Endometrium (tissue), 2 donors: ENCODE measurements at regions not wholly inside any gene's neighbourhood (a gene's known extent, or its start where the extent isn't known, plus 50 kb on each side); places are given as distances from the start of the nearest gene placed in this dataset.
"Not testable (repeated sequence)": the region's sequence is repeated elsewhere in the genome, so short reads cannot be mapped to it uniquely, and the experiment has no call there.

Experiments used
- FAIRE-seq: peaks from 2 replicates; lab custom pipeline; 2012; peaks lifted over from hg19 to GRCh38; lab: Jason Lieb, UNC
- donor health status: control.
- donor health status: control.

GRCh38 chr13:55977436-55977835 is 1163.3 kb upstream of the PRR20A start:
- no peak for FAIRE-seq

GRCh38 chr13:55981381-55981780 is 1159.3 kb upstream of the PRR20A start:
- no peak for FAIRE-seq

GRCh38 chr13:55984026-55984425 is 1156.7 kb upstream of the PRR20A start:
- not testable (repeated sequence) for FAIRE-seq

- FAIRE-seq = no peak
Measured at GRCh38 chr13:55990631-55991030, 1150.1 kb upstream of the PRR20A start.

- no peak for FAIRE-seq
Measured at GRCh38 chr13:55991666-55992065, 1149.1 kb upstream of the PRR20A start.

- no peak for FAIRE-seq
Measured at GRCh38 chr13:55992145-55992544, 1148.6 kb upstream of the PRR20A start.

- FAIRE-seq = no peak
Measured at GRCh38 chr13:55999709-56000108, 1141.0 kb upstream of the PRR20A start.

GRCh38 chr13:56009418-56009817 is 1131.3 kb upstream of the PRR20A start:
- no peak for FAIRE-seq

- no peak for FAIRE-seq
Measured at GRCh38 chr13:56012644-56013043, 1128.1 kb upstream of the PRR20A start.

- FAIRE-seq = no peak
Measured at GRCh38 chr13:56015919-56016318, 1124.8 kb upstream of the PRR20A start.

- FAIRE-seq = no peak
Measured at GRCh38 chr13:56019606-56020005, 1121.1 kb upstream of the PRR20A start.

GRCh38 chr13:56020425-56020824 is 1120.3 kb upstream of the PRR20A start:
- FAIRE-seq = no peak

- no peak for FAIRE-seq
Measured at GRCh38 chr13:56039992-56040391, 1100.7 kb upstream of the PRR20A start.

- FAIRE-seq = no peak
Measured at GRCh38 chr13:56066321-56066720, 1074.4 kb upstream of the PRR20A start.

GRCh38 chr13:56102641-56103040 is 1038.1 kb upstream of the PRR20A start:
- no peak for FAIRE-seq

- no peak for FAIRE-seq
Measured at GRCh38 chr13:56110751-56111150, 1030.0 kb upstream of the PRR20A start.

GRCh38 chr13:56134524-56134923 is 1006.2 kb upstream of the PRR20A start:
- FAIRE-seq = no peak

- no peak for FAIRE-seq
Measured at GRCh38 chr13:56166864-56167263, 973.9 kb upstream of the PRR20A start.

GRCh38 chr13:56168581-56168980 is 972.1 kb upstream of the PRR20A start:
- no peak for FAIRE-seq

- no peak for FAIRE-seq
Measured at GRCh38 chr13:56173346-56173745, 967.4 kb upstream of the PRR20A start.

- FAIRE-seq = no peak
Measured at GRCh38 chr13:56182598-56182997, 958.1 kb upstream of the PRR20A start.

GRCh38 chr13:56187331-56187730 is 953.4 kb upstream of the PRR20A start:
- FAIRE-seq = no peak

- FAIRE-seq = not testable (repeated sequence)
Measured at GRCh38 chr13:56188582-56188981, 952.1 kb upstream of the PRR20A start.

- no peak for FAIRE-seq
Measured at GRCh38 chr13:56189439-56189838, 951.3 kb upstream of the PRR20A start.

- no peak for FAIRE-seq
Measured at GRCh38 chr13:56189978-56190377, 950.7 kb upstream of the PRR20A start.
